ENCODE measurements at regions not wholly inside any gene's neighbourhood (a gene's known extent, or its start where the extent isn't known, plus 50 kb on each side); places are given as distances from the start of the nearest gene placed in this dataset.

DNA sequence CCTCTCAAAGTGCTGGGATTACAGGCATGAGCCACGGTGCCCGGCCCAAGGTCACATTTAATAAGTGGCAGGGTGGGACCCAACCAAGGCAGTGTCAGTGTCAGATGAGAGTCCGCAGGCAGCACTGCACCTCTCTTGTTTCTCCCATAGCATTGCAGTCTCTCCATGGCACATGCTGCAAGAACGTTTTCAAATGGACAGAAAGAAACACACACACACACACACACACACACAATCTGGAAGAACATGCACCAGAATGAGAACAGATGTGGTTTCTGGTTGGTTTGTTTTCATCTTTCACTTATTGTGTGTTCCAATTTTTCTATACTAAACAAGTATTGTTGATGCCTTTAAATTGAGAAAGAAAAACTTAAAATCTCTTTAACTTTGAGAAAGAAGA lies 126.5 kb downstream of the SYF2 start:
- TF ChIP-seq, protein P1, sequence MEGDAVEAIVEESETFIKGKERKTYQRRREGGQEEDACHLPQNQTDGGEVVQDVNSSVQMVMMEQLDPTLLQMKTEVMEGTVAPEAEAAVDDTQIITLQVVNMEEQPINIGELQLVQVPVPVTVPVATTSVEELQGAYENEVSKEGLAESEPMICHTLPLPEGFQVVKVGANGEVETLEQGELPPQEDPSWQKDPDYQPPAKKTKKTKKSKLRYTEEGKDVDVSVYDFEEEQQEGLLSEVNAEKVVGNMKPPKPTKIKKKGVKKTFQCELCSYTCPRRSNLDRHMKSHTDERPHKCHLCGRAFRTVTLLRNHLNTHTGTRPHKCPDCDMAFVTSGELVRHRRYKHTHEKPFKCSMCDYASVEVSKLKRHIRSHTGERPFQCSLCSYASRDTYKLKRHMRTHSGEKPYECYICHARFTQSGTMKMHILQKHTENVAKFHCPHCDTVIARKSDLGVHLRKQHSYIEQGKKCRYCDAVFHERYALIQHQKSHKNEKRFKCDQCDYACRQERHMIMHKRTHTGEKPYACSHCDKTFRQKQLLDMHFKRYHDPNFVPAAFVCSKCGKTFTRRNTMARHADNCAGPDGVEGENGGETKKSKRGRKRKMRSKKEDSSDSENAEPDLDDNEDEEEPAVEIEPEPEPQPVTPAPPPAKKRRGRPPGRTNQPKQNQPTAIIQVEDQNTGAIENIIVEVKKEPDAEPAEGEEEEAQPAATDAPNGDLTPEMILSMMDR (IDR thresholded peaks at IDR 0.05; ENCODE audit: low read depth, low read length), result no peak
- H3K4me3 ChIP-seq (ENCODE audit: low read depth, low read length), result no peak overlapping the region

GRCh38 chr1:25104932-25105561 lies 127.3 kb downstream of the SYF2 start:
- H3K4me3 ChIP-seq (ENCODE audit: low read depth, low read length), result no peak overlapping the region

DNA sequence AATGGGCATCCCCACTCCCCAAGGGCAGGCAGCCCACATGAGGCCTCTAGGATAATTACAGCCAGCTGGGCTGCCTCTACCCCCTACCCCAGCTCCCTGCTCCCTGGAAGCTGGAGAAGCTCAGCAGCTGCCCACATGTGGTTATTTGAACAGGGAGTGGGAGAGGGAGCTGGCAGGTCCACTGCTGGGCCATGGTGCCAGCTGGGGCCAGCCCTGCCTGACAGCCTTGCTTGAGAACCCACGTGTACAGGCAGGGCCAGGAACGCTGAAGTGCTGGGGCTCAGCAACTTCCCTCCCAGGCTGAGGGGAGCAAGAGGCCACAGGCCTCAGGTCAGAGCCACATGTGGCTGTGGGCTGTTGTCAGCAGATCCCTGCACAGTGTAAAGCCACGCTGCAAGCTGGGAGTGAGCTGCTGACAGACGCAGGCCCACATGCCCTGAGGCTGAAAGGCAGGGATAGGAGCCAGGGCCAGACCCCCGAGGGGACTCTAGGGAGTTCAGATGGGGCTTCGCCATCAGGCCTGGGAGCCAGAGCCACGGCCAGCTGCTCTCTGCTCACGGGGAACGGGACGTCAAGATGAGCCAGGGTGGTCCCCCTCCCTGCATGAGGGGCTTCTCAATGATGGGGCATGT lies 129.0 kb downstream of the SYF2 start:
- TF ChIP-seq, protein P1 (IDR thresholded peaks at IDR 0.05; ENCODE audit: low read depth, low read length), result no peak
- H3K4me3 ChIP-seq (ENCODE audit: low read depth, low read length), result no peak overlapping the region

More at GRCh38 chr1:25104932-25105561, 127.3 kb downstream of the SYF2 start:
- TF ChIP-seq, protein P1 (IDR thresholded peaks at IDR 0.05; ENCODE audit: low read depth, low read length), result no peak

DNA sequence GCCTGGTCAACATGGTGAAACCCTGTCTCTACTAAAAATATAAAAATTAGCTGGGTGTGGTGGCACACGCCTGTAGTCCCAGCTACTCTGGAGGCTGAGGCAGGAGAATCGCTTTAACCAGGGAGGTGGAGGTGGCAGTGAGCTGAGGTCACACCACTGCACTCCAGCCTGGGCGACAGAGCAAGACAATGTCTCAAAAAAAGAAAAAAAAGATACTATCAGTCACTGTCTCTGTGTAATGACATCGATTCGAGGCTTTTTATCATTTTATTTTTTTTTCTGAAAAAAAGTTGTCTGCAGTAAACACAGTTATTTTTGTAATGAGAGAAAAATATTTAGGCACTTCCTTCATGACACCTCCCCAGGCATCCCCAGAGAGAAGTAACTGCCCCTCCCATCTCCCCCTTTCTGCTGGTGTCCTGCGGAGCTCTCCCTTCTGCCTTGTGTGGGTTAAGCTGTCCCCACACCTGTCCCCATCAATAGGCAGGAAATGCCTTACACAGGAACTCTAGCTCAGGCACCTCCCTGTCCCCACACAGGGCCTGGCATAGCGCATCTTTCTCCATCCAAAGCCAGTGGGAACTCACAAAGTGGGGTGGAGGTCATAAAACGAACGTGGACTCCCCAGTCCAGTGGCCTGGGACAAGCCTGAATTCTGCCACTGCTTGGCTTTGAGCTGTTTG lies 132.0 kb downstream of the SYF2 start:
- no peak overlapping the region for H3K4me3 ChIP-seq (ENCODE audit: low read depth, low read length)
- TF ChIP-seq, protein P1 (IDR thresholded peaks at IDR 0.05; ENCODE audit: low read depth, low read length), result 0 out of 2 replicates have a peak, but pooled peaks have one; percentile 4

DNA sequence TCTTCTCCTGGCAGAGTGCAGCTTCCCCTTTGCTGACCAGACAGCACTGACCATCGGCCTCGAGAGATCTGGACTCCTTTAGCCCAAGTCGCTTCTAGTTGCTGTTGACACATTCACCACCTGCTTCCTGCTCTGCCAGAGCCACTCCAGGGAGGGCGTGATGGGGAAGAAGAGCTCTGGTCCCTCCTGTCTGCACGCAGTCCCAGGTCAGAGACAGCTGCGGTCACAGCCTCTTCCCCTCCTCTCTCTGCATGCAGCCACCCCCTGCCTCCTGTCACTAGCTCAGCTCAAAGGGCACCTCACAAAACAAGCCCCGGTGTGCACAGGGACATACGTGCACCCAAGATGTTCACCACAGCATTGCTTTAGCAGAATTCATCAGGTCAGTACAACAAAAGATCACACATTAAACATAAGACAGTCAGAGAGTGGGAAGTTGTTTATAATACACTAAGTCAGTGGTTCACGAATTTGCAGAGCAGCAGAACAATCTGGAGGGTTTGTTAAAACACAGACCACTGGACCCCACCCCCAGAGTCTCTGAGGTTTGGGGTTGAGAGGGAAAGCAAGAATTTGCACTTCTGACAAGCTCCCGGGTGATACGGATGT lies 132.9 kb downstream of the SYF2 start:
- TF ChIP-seq, protein P1 (IDR thresholded peaks at IDR 0.05; ENCODE audit: low read depth, low read length), result no peak
- no peak overlapping the region for H3K4me3 ChIP-seq (ENCODE audit: low read depth, low read length)

GRCh38 chr1:25098717-25099116 lies 133.6 kb downstream of the SYF2 start:
- no peak overlapping the region for H3K4me3 ChIP-seq (ENCODE audit: low read depth, low read length)
- TF ChIP-seq, protein P1 (IDR thresholded peaks at IDR 0.05; ENCODE audit: low read depth, low read length), result no peak

Data from WI38 (cell line).